ENCODE measurements at regions not wholly inside any gene's neighbourhood (a gene's known extent, or its start where the extent isn't known, plus 50 kb on each side); places are given as distances from the start of the nearest gene placed in this dataset.

DNA sequence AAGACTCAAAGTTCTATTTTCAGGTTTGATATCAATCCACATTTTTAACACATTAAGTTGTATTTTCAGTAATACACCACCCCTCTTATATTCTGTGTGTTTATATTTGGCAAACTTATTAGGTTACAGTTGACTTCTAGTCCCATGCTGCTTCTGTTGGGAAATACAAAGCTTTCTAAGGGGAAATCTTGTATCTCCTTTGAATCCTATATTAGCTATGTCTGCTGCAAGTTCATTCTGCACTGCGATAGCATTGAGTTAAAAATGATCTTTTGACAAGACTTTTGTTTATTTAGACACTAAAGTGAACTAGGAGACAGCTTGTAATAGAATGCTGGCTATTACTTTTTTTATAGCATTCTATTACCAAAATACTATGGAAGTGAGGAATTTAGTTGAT is 625.1 kb upstream of the ANKRD30A start:
- TF ChIP-seq, protein P1, sequence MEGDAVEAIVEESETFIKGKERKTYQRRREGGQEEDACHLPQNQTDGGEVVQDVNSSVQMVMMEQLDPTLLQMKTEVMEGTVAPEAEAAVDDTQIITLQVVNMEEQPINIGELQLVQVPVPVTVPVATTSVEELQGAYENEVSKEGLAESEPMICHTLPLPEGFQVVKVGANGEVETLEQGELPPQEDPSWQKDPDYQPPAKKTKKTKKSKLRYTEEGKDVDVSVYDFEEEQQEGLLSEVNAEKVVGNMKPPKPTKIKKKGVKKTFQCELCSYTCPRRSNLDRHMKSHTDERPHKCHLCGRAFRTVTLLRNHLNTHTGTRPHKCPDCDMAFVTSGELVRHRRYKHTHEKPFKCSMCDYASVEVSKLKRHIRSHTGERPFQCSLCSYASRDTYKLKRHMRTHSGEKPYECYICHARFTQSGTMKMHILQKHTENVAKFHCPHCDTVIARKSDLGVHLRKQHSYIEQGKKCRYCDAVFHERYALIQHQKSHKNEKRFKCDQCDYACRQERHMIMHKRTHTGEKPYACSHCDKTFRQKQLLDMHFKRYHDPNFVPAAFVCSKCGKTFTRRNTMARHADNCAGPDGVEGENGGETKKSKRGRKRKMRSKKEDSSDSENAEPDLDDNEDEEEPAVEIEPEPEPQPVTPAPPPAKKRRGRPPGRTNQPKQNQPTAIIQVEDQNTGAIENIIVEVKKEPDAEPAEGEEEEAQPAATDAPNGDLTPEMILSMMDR (IDR thresholded peaks at IDR 0.05) = no peak
- no peak for TF ChIP-seq POLR2A (IDR thresholded peaks at IDR 0.05)
